GM12878 (cell line): ENCODE measurements at regions not wholly inside any gene's neighbourhood (a gene's known extent, or its start where the extent isn't known, plus 50 kb on each side); places are given as distances from the start of the nearest gene placed in this dataset.

Source experiments
- ATAC-seq: fragments of 200-7000 bp; cut with Tn5 transposase; 3 replicates; pipeline ENCODE4 v1.9.1; 2020; ENCODE audit warnings: mild to moderate bottlenecking, moderate library complexity
- BruUV-seq: library from RNA; stranded (reverse); fragments of 400-500 nt; replicated peaks from 2 replicates; lab custom pipeline; 2021; lab: Mats Ljungman, UMichigan
- CTCF ChIA-PET: fragments of 300-600 bp; sonication (Branson Sonifier 250); formaldehyde crosslinking; extraction: SDS; loops from one replicate; lab custom pipeline; 2021; ENCODE audit warnings: inconsistent platforms; lab: Yijun Ruan, JAX
- POLR2A ChIA-PET: fragments of 350-600 bp; formaldehyde crosslinking; extraction: SDS; loops from one replicate; lab custom pipeline; 2021; ENCODE audit warnings: inconsistent platforms; lab: Charles Lee
- RAD21 ChIA-PET: fragments of 300-600 bp; sonication (Branson Sonifier 250); formaldehyde crosslinking; loops from one replicate; lab custom pipeline; 2023; ENCODE audit warnings: antibody characterized with exemption; ENCODE audit not compliant: unreplicated experiment; lab: Charles Lee
- SMC1A ChIA-PET: fragments of 300-600 bp; sonication (Branson Sonifier 250); formaldehyde crosslinking; loops from one replicate; lab custom pipeline; 2023; ENCODE audit not compliant: unreplicated experiment, uncharacterized antibody; lab: Charles Lee
- DNase-seq: peaks from one replicate; pipeline ENCODE4 v3.0.0-alpha.2; 2011; ENCODE audit warnings: low read depth, low spot score
- FAIRE-seq: peaks from 3 replicates; lab custom pipeline; 2011; peaks lifted over from hg19 to GRCh38; lab: Jason Lieb, UNC
- H2AFZ ChIP-seq: 2 replicates; pipeline ENCODE4 v1.6.0; 2011; ENCODE audit warnings: low read depth, low read length, control low read depth; ENCODE audit not compliant: control insufficient read depth
- H3K27ac ChIP-seq: 2 replicates; pipeline ENCODE4 v1.5.1; 2011; ENCODE audit warnings: control low read depth; ENCODE audit not compliant: control insufficient read depth, insufficient read depth
- H3K27me3 ChIP-seq, 2 experiments: replicated peaks in 1 of 2; 2 replicates each; pipeline versions ENCODE4 v1.6.0 to v1.6.1; 2011; ENCODE audit warnings: low read length in 1 of 2; ENCODE audit not compliant: control insufficient read depth in 2 of 2, insufficient read depth in 2 of 2
- H3K36me3 ChIP-seq, 2 experiments: 2 replicates each; pipeline ENCODE4 v1.5.1; 2011; ENCODE audit warnings: low read length in 1 of 2; ENCODE audit not compliant: control insufficient read depth in 2 of 2, insufficient read depth in 2 of 2
- H3K4me1 ChIP-seq: 2 replicates; pipeline ENCODE4 v1.6.1; 2011; ENCODE audit warnings: mild to moderate bottlenecking, low read length, moderate library complexity, mixed read lengths; ENCODE audit not compliant: control insufficient read depth, insufficient read depth
- H3K4me2 ChIP-seq: 2 replicates; pipeline ENCODE4 v1.6.0; 2011; ENCODE audit warnings: control low read depth; ENCODE audit not compliant: control insufficient read depth, insufficient read depth
- H3K4me3 ChIP-seq: fragments of 200-600 bp; sonication (generic); 2 replicates; pipeline ENCODE4 v1.5.1; 2016
- H3K79me2 ChIP-seq: 2 replicates; pipeline ENCODE4 v1.6.0; 2011; ENCODE audit warnings: low read length; ENCODE audit not compliant: control insufficient read depth, insufficient read depth
- H3K9ac ChIP-seq: 2 replicates; pipeline ENCODE4 v1.8.0; 2011; ENCODE audit warnings: low read length, control low read depth, mixed read lengths; ENCODE audit not compliant: control insufficient read depth, insufficient read depth
- H3K9me3 ChIP-seq: replicated peaks from 3 replicates; pipeline ENCODE4 v1.5.1; 2011; ENCODE audit warnings: mild to moderate bottlenecking, low read length; ENCODE audit not compliant: control insufficient read depth, insufficient read depth
- H4K20me1 ChIP-seq: 2 replicates; pipeline ENCODE4 v1.6.0; 2011; ENCODE audit not compliant: control insufficient read depth, insufficient read depth
- BRCA1 ChIP-seq: IDR thresholded peaks from 2 replicates; pipeline ENCODE4 v1.6.1; 2011; ENCODE audit warnings: low read depth, low read length, improper control_type of control experiment
- CREB1 ChIP-seq: IDR thresholded peaks from 2 replicates; pipeline ENCODE4 v1.6.1; 2012; ENCODE audit warnings: low read depth, mild to moderate bottlenecking, inconsistent platforms
- IKZF2 ChIP-seq, 2 experiments: fragments of 450-650 bp; IDR thresholded peaks; 2 replicates each; pipeline ENCODE4 v1.6.1; 2017; ENCODE audit warnings: mild to moderate bottlenecking in 2 of 2, moderate library complexity in 2 of 2
- KDM1A ChIP-seq: fragments of 200-600 bp; sonication (generic); IDR thresholded peaks from 2 replicates; pipeline ENCODE4 v1.6.1; 2016; ENCODE audit warnings: borderline replicate concordance
- MYC ChIP-seq: IDR thresholded peaks from 2 replicates; pipeline ENCODE4 v1.6.1; 2011; ENCODE audit warnings: mild to moderate bottlenecking, low read length, moderate library complexity, inconsistent platforms; ENCODE audit not compliant: insufficient read depth, insufficient replicate concordance, insufficient read length, severe bottlenecking
- NFIC ChIP-seq: IDR thresholded peaks from 2 replicates; pipeline ENCODE4 v1.6.1; 2012; ENCODE audit warnings: low read depth, mild to moderate bottlenecking, inconsistent platforms, low read length, moderate library complexity
- NFYA ChIP-seq: IDR thresholded peaks from 2 replicates; pipeline ENCODE4 v1.6.1; 2011; ENCODE audit warnings: low read depth, mild to moderate bottlenecking, low read length, improper control_type of control experiment, borderline replicate concordance
- PAX8 ChIP-seq: fragments of 450-650 bp; IDR thresholded peaks from 2 replicates; pipeline ENCODE4 v1.6.1; 2017; ENCODE audit warnings: mild to moderate bottlenecking, moderate library complexity
- RCOR1 ChIP-seq: conservative IDR thresholded peaks from 2 replicates; pipeline ENCODE4 v1.6.1; 2012; ENCODE audit warnings: low read depth, low read length, improper control_type of control experiment
- SIN3A ChIP-seq: IDR thresholded peaks from 2 replicates; pipeline ENCODE4 v1.6.1; 2012; ENCODE audit warnings: low read depth, low read length, improper control_type of control experiment
- SUPT20H ChIP-seq: IDR thresholded peaks from 2 replicates; pipeline ENCODE4 v1.6.1; 2011; ENCODE audit warnings: low read depth, mild to moderate bottlenecking, low read length, moderate library complexity, borderline replicate concordance; ENCODE audit not compliant: control insufficient read depth
- WGBS: methylation state at CpG from one replicate; pipeline ENCODE4 v1.1.6; 2016; ENCODE audit warnings: low lambda C conversion rate; ENCODE audit not compliant: insufficient replicate concordance, insufficient coverage; ENCODE audit errors: missing lambda C conversion rate; 5-methylcytosine and 5-hydroxymethylcytosine counted together
- in situ Hi-C: fragments of 300-500 bp; cut with MboI; formaldehyde crosslinking; loops from 9 replicates; pipeline ENCODE4 v1.14.3; 2018; ENCODE audit warnings: mixed read lengths
- intact Hi-C: fragments of 100-400 bp; cut with micrococcal nuclease; formaldehyde crosslinking; loops from one replicate; pipeline ENCODE4 v1.14.2; 2022; ENCODE audit not compliant: unreplicated experiment
- TF ChIP-seq, protein P1 (sequence below): fragments of 450-650 bp; IDR thresholded peaks from 2 replicates; pipeline ENCODE4 v1.6.1; 2017; ENCODE audit warnings: mild to moderate bottlenecking
- TF ChIP-seq, protein P2 (sequence below): fragments of 450-650 bp; IDR thresholded peaks from 2 replicates; pipeline ENCODE4 v1.6.1; 2016; ENCODE audit warnings: mild to moderate bottlenecking, moderate library complexity, borderline replicate concordance
- TF ChIP-seq, protein P3 (sequence below): fragments of 450-650 bp; IDR thresholded peaks from 2 replicates; pipeline ENCODE4 v1.6.1; 2018; ENCODE audit warnings: mild to moderate bottlenecking, low read depth, moderate library complexity; ENCODE audit not compliant: partially characterized antibody

DNA sequence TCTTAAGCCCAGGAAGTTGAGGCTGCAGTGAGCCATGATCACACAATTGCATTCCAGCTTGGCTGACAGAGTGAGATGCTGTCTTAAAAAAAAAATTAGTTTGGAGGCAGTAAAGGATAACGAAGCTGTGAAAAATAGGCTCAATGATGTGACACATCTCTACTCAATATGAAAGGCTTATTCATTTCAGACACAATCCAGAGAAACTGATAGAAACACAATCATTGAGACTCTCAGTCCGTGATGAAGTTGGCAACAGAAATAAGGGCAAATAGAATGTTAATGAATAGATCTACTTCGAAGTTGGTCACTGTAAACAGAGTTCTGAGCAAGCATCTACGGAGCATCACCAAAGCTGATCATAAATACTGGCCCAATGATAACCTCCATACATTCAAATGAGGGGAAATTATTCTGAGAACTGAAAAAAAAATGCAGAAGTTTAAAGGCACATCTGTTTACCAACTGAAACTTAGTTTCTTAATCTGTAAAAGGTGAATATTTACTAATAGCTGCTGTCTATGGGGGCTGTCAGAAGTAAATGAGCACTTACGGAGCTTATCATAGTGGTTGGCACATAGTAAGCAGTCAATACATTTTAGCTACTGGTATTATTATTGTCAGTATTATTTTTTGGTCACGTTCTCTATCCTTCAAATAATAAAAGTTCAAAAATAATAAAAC is 70.4 kb downstream of the AKR1B1 start:
- BruUV-seq, result no TSS peak
- FAIRE-seq, result no peak
- DNase-seq, result no peak
- H4K20me1 ChIP-seq, result no peaks in the 10 kb centered on the region
- no peak overlapping the region for H3K9ac ChIP-seq
- no peaks in the 10 kb centered on the region for H3K79me2 ChIP-seq
- H3K4me2 ChIP-seq, result no peak overlapping the region
- H2AFZ ChIP-seq, result no peak overlapping the region
- CTCF ChIA-PET, result no interaction called here
- SMC1A ChIA-PET, result no interaction called here
- RAD21 ChIA-PET, result no interaction called here
- intact Hi-C loops, result no loop called here
- no peaks in the 10 kb centered on the region for H3K36me3 ChIP-seq
- POLR2A ChIA-PET, result no interaction called here
- in situ Hi-C loops, result no loop called here
- H3K4me3 ChIP-seq, result no peak overlapping the region
- H3K27me3 ChIP-seq, result no peaks in the 10 kb centered on the region
- TF ChIP-seq MYC, result no peak
- TF ChIP-seq, protein P1, sequence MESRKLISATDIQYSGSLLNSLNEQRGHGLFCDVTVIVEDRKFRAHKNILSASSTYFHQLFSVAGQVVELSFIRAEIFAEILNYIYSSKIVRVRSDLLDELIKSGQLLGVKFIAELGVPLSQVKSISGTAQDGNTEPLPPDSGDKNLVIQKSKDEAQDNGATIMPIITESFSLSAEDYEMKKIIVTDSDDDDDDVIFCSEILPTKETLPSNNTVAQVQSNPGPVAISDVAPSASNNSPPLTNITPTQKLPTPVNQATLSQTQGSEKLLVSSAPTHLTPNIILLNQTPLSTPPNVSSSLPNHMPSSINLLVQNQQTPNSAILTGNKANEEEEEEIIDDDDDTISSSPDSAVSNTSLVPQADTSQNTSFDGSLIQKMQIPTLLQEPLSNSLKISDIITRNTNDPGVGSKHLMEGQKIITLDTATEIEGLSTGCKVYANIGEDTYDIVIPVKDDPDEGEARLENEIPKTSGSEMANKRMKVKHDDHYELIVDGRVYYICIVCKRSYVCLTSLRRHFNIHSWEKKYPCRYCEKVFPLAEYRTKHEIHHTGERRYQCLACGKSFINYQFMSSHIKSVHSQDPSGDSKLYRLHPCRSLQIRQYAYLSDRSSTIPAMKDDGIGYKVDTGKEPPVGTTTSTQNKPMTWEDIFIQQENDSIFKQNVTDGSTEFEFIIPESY, result no peak
- no peak for TF ChIP-seq PAX8
- no peak for TF ChIP-seq KDM1A
- no peak for TF ChIP-seq NFIC
- no peak for TF ChIP-seq BRCA1
- TF ChIP-seq, protein P2, sequence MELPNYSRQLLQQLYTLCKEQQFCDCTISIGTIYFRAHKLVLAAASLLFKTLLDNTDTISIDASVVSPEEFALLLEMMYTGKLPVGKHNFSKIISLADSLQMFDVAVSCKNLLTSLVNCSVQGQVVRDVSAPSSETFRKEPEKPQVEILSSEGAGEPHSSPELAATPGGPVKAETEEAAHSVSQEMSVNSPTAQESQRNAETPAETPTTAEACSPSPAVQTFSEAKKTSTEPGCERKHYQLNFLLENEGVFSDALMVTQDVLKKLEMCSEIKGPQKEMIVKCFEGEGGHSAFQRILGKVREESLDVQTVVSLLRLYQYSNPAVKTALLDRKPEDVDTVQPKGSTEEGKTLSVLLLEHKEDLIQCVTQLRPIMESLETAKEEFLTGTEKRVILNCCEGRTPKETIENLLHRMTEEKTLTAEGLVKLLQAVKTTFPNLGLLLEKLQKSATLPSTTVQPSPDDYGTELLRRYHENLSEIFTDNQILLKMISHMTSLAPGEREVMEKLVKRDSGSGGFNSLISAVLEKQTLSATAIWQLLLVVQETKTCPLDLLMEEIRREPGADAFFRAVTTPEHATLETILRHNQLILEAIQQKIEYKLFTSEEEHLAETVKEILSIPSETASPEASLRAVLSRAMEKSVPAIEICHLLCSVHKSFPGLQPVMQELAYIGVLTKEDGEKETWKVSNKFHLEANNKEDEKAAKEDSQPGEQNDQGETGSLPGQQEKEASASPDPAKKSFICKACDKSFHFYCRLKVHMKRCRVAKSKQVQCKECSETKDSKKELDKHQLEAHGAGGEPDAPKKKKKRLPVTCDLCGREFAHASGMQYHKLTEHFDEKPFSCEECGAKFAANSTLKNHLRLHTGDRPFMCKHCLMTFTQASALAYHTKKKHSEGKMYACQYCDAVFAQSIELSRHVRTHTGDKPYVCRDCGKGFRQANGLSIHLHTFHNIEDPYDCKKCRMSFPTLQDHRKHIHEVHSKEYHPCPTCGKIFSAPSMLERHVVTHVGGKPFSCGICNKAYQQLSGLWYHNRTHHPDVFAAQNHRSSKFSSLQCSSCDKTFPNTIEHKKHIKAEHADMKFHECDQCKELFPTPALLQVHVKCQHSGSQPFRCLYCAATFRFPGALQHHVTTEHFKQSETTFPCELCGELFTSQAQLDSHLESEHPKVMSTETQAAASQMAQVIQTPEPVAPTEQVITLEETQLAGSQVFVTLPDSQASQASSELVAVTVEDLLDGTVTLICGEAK, result no peak
- TF ChIP-seq IKZF2 (IDR thresholded peaks at IDR 0.05), result no peak
- no peak for TF ChIP-seq SUPT20H
- TF ChIP-seq RCOR1, result no peak
- no peak for TF ChIP-seq SIN3A
- TF ChIP-seq, protein P3, sequence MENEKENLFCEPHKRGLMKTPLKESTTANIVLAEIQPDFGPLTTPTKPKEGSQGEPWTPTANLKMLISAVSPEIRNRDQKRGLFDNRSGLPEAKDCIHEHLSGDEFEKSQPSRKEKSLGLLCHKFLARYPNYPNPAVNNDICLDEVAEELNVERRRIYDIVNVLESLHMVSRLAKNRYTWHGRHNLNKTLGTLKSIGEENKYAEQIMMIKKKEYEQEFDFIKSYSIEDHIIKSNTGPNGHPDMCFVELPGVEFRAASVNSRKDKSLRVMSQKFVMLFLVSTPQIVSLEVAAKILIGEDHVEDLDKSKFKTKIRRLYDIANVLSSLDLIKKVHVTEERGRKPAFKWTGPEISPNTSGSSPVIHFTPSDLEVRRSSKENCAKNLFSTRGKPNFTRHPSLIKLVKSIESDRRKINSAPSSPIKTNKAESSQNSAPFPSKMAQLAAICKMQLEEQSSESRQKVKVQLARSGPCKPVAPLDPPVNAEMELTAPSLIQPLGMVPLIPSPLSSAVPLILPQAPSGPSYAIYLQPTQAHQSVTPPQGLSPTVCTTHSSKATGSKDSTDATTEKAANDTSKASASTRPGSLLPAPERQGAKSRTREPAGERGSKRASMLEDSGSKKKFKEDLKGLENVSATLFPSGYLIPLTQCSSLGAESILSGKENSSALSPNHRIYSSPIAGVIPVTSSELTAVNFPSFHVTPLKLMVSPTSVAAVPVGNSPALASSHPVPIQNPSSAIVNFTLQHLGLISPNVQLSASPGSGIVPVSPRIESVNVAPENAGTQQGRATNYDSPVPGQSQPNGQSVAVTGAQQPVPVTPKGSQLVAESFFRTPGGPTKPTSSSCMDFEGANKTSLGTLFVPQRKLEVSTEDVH, result no peak
- no peak for TF ChIP-seq CREB1
- TF ChIP-seq NFYA, result no peak
- TF ChIP-seq, all 136 proteins: peak for 0
- no peaks in the 10 kb centered on the region; the same call in 2 of the 3 replicates for H3K9me3 ChIP-seq
- 10% methylated on average over 6 of the region's 6 CpGs for WGBS
- no peak overlapping the region for H3K27ac ChIP-seq
- no peaks in the 10 kb centered on the region for H3K4me1 ChIP-seq
- ATAC-seq, result no peak; the same call in 2 of the 3 replicates
